WTC11 (cell line): ENCODE measurements at regions not wholly inside any gene's neighbourhood (a gene's known extent, or its start where the extent isn't known, plus 50 kb on each side); places are given as distances from the start of the nearest gene placed in this dataset.

Experiments
- ATAC-seq: fragments of 200-7000 bp; cut with Tn5 transposase; 2 replicates; pipeline ENCODE4 v1.10.0; 2021; ENCODE audit warnings: mild to moderate bottlenecking, moderate library complexity
- CTCF ChIA-PET: fragments of 300-600 bp; sonication (Branson Sonifier 250); formaldehyde crosslinking; loops from one replicate; lab custom pipeline; 2021; ENCODE audit warnings: antibody characterized with exemption; lab: Charles Lee
- POLR2A ChIA-PET: fragments of 350-600 bp; sonication (Branson Sonifier 250); formaldehyde crosslinking; loops from one replicate; lab custom pipeline; 2021; ENCODE audit warnings: antibody characterized with exemption; lab: Charles Lee
- DNase-seq: peaks from one replicate; pipeline ENCODE4 v3.0.0; 2021; ENCODE audit warnings: low spot score
- H3K27ac Mint-ChIP-seq: 2 replicates; pipeline ENCODE4 v1.8.0; 2021; ENCODE audit warnings: mixed read lengths
- H3K27me3 Mint-ChIP-seq: 2 replicates; pipeline ENCODE4 v1.8.0; 2021; ENCODE audit warnings: low read depth, mild to moderate bottlenecking, moderate library complexity, mixed read lengths
- H3K36me3 Mint-ChIP-seq: 2 replicates; pipeline ENCODE4 v1.8.0; 2021; ENCODE audit warnings: mixed read lengths
- H3K4me1 Mint-ChIP-seq: 2 replicates; pipeline ENCODE4 v1.8.0; 2022; ENCODE audit warnings: mixed read lengths
- H3K4me3 Mint-ChIP-seq: 2 replicates; pipeline ENCODE4 v1.8.0; 2021; ENCODE audit warnings: mild to moderate bottlenecking, moderate library complexity, mixed read lengths
- H3K9me3 Mint-ChIP-seq: 2 replicates; pipeline ENCODE4 v1.8.0; 2021; ENCODE audit warnings: mixed read lengths
- CBFB ChIP-seq: sonication (generic); formaldehyde crosslinking; IDR thresholded peaks from 2 replicates; pipeline ENCODE4 v1.8.1; 2022; ENCODE audit warnings: mild to moderate bottlenecking, low read depth, missing genetic modification reagents
- ESRRA ChIP-seq: sonication (generic); formaldehyde crosslinking; IDR thresholded peaks from 2 replicates; pipeline ENCODE4 v1.8.1; 2022; ENCODE audit warnings: mild to moderate bottlenecking, missing genetic modification reagents, borderline replicate concordance
- HMGXB4 ChIP-seq: sonication (generic); formaldehyde crosslinking; IDR thresholded peaks from 2 replicates; pipeline ENCODE4 v1.8.1; 2023; ENCODE audit warnings: mild to moderate bottlenecking, moderate library complexity, missing genetic modification reagents
- KAT7 ChIP-seq: sonication (generic); formaldehyde crosslinking; IDR thresholded peaks from 2 replicates; pipeline ENCODE4 v1.8.1; 2023; ENCODE audit warnings: missing genetic modification reagents, mild to moderate bottlenecking, borderline replicate concordance
- NR3C1 ChIP-seq: sonication (generic); formaldehyde crosslinking; conservative IDR thresholded peaks from 2 replicates; pipeline ENCODE4 v1.8.1; 2023; ENCODE audit warnings: low read depth, mild to moderate bottlenecking, missing genetic modification reagents
- PRRX2 ChIP-seq: fragments of 250-450 bp; sonication (Bioruptor Pico); IDR thresholded peaks from 2 replicates; pipeline ENCODE4 v1.8.0; 2021; ENCODE audit warnings: mild to moderate bottlenecking
- RORB ChIP-seq: fragments of 250-450 bp; sonication (Bioruptor Pico); IDR thresholded peaks from 2 replicates; pipeline ENCODE4 v1.9.0; 2021; ENCODE audit warnings: mild to moderate bottlenecking
- TEAD1 ChIP-seq: sonication (generic); formaldehyde crosslinking; IDR thresholded peaks from 2 replicates; pipeline ENCODE4 v1.8.0; 2022; ENCODE audit warnings: mild to moderate bottlenecking, missing genetic modification reagents
- ZBTB21 ChIP-seq: sonication (generic); formaldehyde crosslinking; IDR thresholded peaks from 2 replicates; pipeline ENCODE4 v1.8.1; 2023; ENCODE audit warnings: mild to moderate bottlenecking, missing genetic modification reagents, borderline replicate concordance
- ZNF121 ChIP-seq: sonication (generic); formaldehyde crosslinking; IDR thresholded peaks from 2 replicates; pipeline ENCODE4 v1.8.0; 2023; ENCODE audit warnings: missing genetic modification reagents
- ZNF138 ChIP-seq: sonication (generic); formaldehyde crosslinking; conservative IDR thresholded peaks from 2 replicates; pipeline ENCODE4 v1.8.1; 2022; ENCODE audit warnings: mild to moderate bottlenecking, moderate library complexity, missing genetic modification reagents
- ZNF219 ChIP-seq: sonication (generic); formaldehyde crosslinking; IDR thresholded peaks from 2 replicates; pipeline ENCODE4 v1.8.0; 2023; ENCODE audit warnings: missing genetic modification reagents, mild to moderate bottlenecking, borderline replicate concordance
- ZNF317 ChIP-seq: sonication (generic); formaldehyde crosslinking; IDR thresholded peaks from 2 replicates; pipeline ENCODE4 v1.8.1; 2023; ENCODE audit warnings: low read depth, mild to moderate bottlenecking, moderate library complexity, missing genetic modification reagents, borderline replicate concordance
- ZNF416 ChIP-seq: fragments of 250-450 bp; sonication (Bioruptor Pico); IDR thresholded peaks from 2 replicates; pipeline ENCODE4 v1.9.0; 2021; ENCODE audit warnings: mild to moderate bottlenecking, inconsistent platforms
- ZSCAN18 ChIP-seq: fragments of 250-450 bp; sonication (Bioruptor Pico); IDR thresholded peaks from 2 replicates; pipeline ENCODE4 v2.1.2; 2022; ENCODE audit warnings: mild to moderate bottlenecking, moderate library complexity
- TF ChIP-seq, protein P1 (sequence below): sonication (generic); formaldehyde crosslinking; IDR thresholded peaks from 2 replicates; pipeline ENCODE4 v1.8.0; 2023; ENCODE audit warnings: missing genetic modification reagents, mild to moderate bottlenecking, borderline replicate concordance
- TF ChIP-seq, protein P2 (sequence below): fragments of 250-450 bp; sonication (Bioruptor Pico); IDR thresholded peaks from 2 replicates; pipeline ENCODE4 v1.9.0; 2021; ENCODE audit warnings: mild to moderate bottlenecking
- TF ChIP-seq, protein P3 (sequence below): fragments of 200-600 bp; IDR thresholded peaks from 2 replicates; pipeline ENCODE4 v1.8.0; 2022; ENCODE audit warnings: antibody characterized with exemption
- TF ChIP-seq, protein P4 (sequence below): sonication (generic); formaldehyde crosslinking; IDR thresholded peaks from 2 replicates; pipeline ENCODE4 v1.8.0; 2022; ENCODE audit warnings: mild to moderate bottlenecking, missing genetic modification reagents
- TF ChIP-seq, protein P5 (sequence below): fragments of 250-450 bp; sonication (Bioruptor Pico); IDR thresholded peaks from 2 replicates; pipeline ENCODE4 v1.9.0; 2021; ENCODE audit warnings: mild to moderate bottlenecking

DNA sequence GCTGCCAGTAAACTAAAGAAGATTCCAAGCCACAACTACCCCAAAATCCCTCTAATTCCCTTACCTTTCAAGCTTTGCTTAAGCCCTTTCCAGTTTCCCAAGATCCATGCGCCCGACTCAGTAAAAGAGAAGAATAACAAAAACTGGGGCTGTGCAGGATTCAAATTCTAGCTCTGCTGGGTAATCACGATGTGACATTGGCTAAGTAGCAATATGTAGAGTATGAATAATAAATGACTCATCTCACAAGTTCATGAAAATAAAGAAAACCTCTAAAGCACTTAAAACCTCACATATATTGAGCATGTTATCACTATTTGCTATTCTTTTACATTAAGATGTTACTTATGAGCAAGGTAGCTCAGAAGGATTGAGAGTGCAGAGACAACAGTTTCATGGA lies 522.2 kb upstream of the ZNF717 start:
- ChIA-PET CTCF (no interaction called here), POLR2A (interaction anchor here (0.7 kb wide), 1 partner anchor 329 kb away, joined by 6 read pairs; no protein-coding TSS in a partner anchor)
- ATAC-seq: no peak
- H3K27ac Mint-ChIP-seq: no peak overlapping the region
- TF ChIP-seq ZNF219 (CRISPR knock-in tag): no peak
- TF ChIP-seq, protein P1, sequence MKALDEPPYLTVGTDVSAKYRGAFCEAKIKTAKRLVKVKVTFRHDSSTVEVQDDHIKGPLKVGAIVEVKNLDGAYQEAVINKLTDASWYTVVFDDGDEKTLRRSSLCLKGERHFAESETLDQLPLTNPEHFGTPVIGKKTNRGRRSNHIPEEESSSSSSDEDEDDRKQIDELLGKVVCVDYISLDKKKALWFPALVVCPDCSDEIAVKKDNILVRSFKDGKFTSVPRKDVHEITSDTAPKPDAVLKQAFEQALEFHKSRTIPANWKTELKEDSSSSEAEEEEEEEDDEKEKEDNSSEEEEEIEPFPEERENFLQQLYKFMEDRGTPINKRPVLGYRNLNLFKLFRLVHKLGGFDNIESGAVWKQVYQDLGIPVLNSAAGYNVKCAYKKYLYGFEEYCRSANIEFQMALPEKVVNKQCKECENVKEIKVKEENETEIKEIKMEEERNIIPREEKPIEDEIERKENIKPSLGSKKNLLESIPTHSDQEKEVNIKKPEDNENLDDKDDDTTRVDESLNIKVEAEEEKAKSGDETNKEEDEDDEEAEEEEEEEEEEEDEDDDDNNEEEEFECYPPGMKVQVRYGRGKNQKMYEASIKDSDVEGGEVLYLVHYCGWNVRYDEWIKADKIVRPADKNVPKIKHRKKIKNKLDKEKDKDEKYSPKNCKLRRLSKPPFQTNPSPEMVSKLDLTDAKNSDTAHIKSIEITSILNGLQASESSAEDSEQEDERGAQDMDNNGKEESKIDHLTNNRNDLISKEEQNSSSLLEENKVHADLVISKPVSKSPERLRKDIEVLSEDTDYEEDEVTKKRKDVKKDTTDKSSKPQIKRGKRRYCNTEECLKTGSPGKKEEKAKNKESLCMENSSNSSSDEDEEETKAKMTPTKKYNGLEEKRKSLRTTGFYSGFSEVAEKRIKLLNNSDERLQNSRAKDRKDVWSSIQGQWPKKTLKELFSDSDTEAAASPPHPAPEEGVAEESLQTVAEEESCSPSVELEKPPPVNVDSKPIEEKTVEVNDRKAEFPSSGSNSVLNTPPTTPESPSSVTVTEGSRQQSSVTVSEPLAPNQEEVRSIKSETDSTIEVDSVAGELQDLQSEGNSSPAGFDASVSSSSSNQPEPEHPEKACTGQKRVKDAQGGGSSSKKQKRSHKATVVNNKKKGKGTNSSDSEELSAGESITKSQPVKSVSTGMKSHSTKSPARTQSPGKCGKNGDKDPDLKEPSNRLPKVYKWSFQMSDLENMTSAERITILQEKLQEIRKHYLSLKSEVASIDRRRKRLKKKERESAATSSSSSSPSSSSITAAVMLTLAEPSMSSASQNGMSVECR (CRISPR knock-in tag): no peak
- TF ChIP-seq, protein P2, sequence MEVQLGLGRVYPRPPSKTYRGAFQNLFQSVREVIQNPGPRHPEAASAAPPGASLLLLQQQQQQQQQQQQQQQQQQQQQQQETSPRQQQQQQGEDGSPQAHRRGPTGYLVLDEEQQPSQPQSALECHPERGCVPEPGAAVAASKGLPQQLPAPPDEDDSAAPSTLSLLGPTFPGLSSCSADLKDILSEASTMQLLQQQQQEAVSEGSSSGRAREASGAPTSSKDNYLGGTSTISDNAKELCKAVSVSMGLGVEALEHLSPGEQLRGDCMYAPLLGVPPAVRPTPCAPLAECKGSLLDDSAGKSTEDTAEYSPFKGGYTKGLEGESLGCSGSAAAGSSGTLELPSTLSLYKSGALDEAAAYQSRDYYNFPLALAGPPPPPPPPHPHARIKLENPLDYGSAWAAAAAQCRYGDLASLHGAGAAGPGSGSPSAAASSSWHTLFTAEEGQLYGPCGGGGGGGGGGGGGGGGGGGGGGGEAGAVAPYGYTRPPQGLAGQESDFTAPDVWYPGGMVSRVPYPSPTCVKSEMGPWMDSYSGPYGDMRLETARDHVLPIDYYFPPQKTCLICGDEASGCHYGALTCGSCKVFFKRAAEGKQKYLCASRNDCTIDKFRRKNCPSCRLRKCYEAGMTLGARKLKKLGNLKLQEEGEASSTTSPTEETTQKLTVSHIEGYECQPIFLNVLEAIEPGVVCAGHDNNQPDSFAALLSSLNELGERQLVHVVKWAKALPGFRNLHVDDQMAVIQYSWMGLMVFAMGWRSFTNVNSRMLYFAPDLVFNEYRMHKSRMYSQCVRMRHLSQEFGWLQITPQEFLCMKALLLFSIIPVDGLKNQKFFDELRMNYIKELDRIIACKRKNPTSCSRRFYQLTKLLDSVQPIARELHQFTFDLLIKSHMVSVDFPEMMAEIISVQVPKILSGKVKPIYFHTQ: no peak
- TF ChIP-seq HMGXB4 (CRISPR knock-in tag): no peak
- TF ChIP-seq CBFB (CRISPR knock-in tag): no peak
- no peak for TF ChIP-seq PRRX2 (CRISPR knock-in tag)
- TF ChIP-seq ZSCAN18 (CRISPR knock-in tag): no peak
- TF ChIP-seq NR3C1: no peak
- TF ChIP-seq, protein P3, sequence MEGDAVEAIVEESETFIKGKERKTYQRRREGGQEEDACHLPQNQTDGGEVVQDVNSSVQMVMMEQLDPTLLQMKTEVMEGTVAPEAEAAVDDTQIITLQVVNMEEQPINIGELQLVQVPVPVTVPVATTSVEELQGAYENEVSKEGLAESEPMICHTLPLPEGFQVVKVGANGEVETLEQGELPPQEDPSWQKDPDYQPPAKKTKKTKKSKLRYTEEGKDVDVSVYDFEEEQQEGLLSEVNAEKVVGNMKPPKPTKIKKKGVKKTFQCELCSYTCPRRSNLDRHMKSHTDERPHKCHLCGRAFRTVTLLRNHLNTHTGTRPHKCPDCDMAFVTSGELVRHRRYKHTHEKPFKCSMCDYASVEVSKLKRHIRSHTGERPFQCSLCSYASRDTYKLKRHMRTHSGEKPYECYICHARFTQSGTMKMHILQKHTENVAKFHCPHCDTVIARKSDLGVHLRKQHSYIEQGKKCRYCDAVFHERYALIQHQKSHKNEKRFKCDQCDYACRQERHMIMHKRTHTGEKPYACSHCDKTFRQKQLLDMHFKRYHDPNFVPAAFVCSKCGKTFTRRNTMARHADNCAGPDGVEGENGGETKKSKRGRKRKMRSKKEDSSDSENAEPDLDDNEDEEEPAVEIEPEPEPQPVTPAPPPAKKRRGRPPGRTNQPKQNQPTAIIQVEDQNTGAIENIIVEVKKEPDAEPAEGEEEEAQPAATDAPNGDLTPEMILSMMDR: no peak
- TF ChIP-seq, protein P4, sequence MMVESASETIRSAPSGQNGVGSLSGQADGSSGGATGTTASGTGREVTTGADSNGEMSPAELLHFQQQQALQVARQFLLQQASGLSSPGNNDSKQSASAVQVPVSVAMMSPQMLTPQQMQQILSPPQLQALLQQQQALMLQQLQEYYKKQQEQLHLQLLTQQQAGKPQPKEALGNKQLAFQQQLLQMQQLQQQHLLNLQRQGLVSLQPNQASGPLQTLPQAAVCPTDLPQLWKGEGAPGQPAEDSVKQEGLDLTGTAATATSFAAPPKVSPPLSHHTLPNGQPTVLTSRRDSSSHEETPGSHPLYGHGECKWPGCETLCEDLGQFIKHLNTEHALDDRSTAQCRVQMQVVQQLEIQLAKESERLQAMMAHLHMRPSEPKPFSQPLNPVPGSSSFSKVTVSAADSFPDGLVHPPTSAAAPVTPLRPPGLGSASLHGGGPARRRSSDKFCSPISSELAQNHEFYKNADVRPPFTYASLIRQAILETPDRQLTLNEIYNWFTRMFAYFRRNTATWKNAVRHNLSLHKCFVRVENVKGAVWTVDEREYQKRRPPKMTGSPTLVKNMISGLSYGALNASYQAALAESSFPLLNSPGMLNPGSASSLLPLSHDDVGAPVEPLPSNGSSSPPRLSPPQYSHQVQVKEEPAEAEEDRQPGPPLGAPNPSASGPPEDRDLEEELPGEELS (CRISPR knock-in tag): no peak
- TF ChIP-seq ZNF121 (CRISPR knock-in tag): no peak
- no peak for TF ChIP-seq ZNF138 (CRISPR knock-in tag)
- TF ChIP-seq ZNF416: no peak
- TF ChIP-seq ZNF317 (CRISPR knock-in tag): no peak
- no peak for TF ChIP-seq ZBTB21 (CRISPR knock-in tag)
- TF ChIP-seq, protein P5, sequence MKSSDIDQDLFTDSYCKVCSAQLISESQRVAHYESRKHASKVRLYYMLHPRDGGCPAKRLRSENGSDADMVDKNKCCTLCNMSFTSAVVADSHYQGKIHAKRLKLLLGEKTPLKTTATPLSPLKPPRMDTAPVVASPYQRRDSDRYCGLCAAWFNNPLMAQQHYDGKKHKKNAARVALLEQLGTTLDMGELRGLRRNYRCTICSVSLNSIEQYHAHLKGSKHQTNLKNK (CRISPR knock-in tag): no peak
- TF ChIP-seq ESRRA (CRISPR knock-in tag): no peak
- no peak for TF ChIP-seq TEAD1 (CRISPR knock-in tag)
- TF ChIP-seq RORB: no peak
- TF ChIP-seq KAT7: no peak
- no peak for DNase-seq
- no peak overlapping the region for H3K4me3 Mint-ChIP-seq
- H3K36me3 Mint-ChIP-seq: no peaks in the 10 kb centered on the region
- H3K9me3 Mint-ChIP-seq: no peaks in the 10 kb centered on the region
- no peaks in the 10 kb centered on the region for H3K27me3 Mint-ChIP-seq
- H3K4me1 Mint-ChIP-seq: peaks cover 11% of the 10 kb centered on the region
